Suprapubic skin (tissue), 3 donors: ENCODE measurements at regions not wholly inside any gene's neighbourhood (a gene's known extent, or its start where the extent isn't known, plus 50 kb on each side); places are given as distances from the start of the nearest gene placed in this dataset.

Experiments used
- EP300 ChIP-seq: sonication (generic); formaldehyde crosslinking; IDR thresholded peaks from one replicate; pipeline ENCODE4 v1.6.1; 2017; ENCODE audit warnings: antibody characterized with exemption
- POLR2A ChIP-seq, 2 donors: fragments of 450-650 bp; IDR thresholded peaks; one replicate each; pipeline ENCODE4 v1.6.1; 2017; ENCODE audit warnings: antibody characterized with exemption in 2 of 2, mild to moderate bottlenecking in 2 of 2, moderate library complexity in 2 of 2
- TF ChIP-seq, protein P1 (sequence below), 2 donors: fragments of 200-600 bp in 1 of 2; fragments of 450-650 bp in 1 of 2; sonication (generic) in 1 of 2; IDR thresholded peaks; one replicate each; pipeline ENCODE4 v1.5.1; 2016 to 2019; ENCODE audit warnings: antibody characterized with exemption in 2 of 2, mild to moderate bottlenecking in 1 of 2, moderate library complexity in 1 of 2

DNA sequence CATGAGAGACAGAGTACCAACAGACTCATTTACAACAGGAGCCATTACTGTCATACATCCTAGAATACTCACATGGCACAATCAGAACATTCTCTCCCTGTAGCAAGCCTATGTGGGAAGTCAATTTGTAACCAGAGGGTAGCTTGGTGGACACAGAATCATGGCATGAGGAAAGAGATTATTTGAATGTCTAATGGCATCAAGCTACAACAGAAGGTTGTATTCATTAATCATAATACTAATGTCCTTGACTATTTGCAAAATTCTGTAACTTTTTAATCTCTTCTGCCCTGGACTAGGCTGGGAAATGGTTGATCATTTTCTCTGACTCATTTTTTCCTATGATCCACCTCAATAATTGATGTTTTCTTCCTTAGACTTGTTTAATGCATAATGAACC is 345.2 kb upstream of the IL12A start:
- no peak for TF ChIP-seq POLR2A (IDR thresholded peaks at IDR 0.05)
- TF ChIP-seq EP300, result no peak
- TF ChIP-seq, protein P1, sequence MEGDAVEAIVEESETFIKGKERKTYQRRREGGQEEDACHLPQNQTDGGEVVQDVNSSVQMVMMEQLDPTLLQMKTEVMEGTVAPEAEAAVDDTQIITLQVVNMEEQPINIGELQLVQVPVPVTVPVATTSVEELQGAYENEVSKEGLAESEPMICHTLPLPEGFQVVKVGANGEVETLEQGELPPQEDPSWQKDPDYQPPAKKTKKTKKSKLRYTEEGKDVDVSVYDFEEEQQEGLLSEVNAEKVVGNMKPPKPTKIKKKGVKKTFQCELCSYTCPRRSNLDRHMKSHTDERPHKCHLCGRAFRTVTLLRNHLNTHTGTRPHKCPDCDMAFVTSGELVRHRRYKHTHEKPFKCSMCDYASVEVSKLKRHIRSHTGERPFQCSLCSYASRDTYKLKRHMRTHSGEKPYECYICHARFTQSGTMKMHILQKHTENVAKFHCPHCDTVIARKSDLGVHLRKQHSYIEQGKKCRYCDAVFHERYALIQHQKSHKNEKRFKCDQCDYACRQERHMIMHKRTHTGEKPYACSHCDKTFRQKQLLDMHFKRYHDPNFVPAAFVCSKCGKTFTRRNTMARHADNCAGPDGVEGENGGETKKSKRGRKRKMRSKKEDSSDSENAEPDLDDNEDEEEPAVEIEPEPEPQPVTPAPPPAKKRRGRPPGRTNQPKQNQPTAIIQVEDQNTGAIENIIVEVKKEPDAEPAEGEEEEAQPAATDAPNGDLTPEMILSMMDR (IDR thresholded peaks at IDR 0.05), result no peak
